OCI-LY1 (cell line): ENCODE measurements at regions not wholly inside any gene's neighbourhood (a gene's known extent, or its start where the extent isn't known, plus 50 kb on each side); places are given as distances from the start of the nearest gene placed in this dataset.

Experiments used
- H2AFZ ChIP-seq: fragments of 200-600 bp; sonication (generic), shearing (Covaris generic); 2 replicates; pipeline ENCODE4 v1.6.0; 2014; ENCODE audit warnings: antibody characterized with exemption, mild to moderate bottlenecking, low read length
- H3F3A ChIP-seq: fragments of 200-600 bp; sonication (generic), shearing (Covaris generic); 2 replicates; pipeline ENCODE4 v1.6.0; 2014; ENCODE audit warnings: mild to moderate bottlenecking, antibody characterized with exemption, low read length, moderate library complexity; ENCODE audit not compliant: insufficient read depth
- H3K27ac ChIP-seq: fragments of 200-600 bp; sonication (generic); 2 replicates; pipeline ENCODE4 v1.5.1; 2014; ENCODE audit warnings: low read length, mixed run types, mild to moderate bottlenecking, low read depth; ENCODE audit not compliant: poor library complexity, severe bottlenecking
- H3K27me3 ChIP-seq: fragments of 200-600 bp; sonication (generic); 2 replicates; pipeline ENCODE4 v1.6.0; 2014; ENCODE audit warnings: antibody characterized with exemption, mild to moderate bottlenecking, low read length, moderate library complexity; ENCODE audit not compliant: insufficient read depth
- H3K36me3 ChIP-seq: fragments of 200-600 bp; sonication (generic); 2 replicates; pipeline ENCODE4 v1.6.1; 2014; ENCODE audit warnings: mild to moderate bottlenecking, antibody characterized with exemption, low read length, moderate library complexity, mixed read lengths; ENCODE audit not compliant: insufficient read depth
- H3K4me1 ChIP-seq: fragments of 200-600 bp; sonication (generic); 2 replicates; pipeline ENCODE4 v1.5.1; 2014; ENCODE audit warnings: mild to moderate bottlenecking, low read length, moderate library complexity; ENCODE audit not compliant: insufficient read depth, severe bottlenecking
- H3K4me2 ChIP-seq: fragments of 200-600 bp; sonication (generic), shearing (Covaris generic); 2 replicates; pipeline ENCODE4 v1.6.1; 2014; ENCODE audit warnings: low read length
- H3K4me3 ChIP-seq: fragments of 200-600 bp; sonication (generic); 2 replicates; pipeline ENCODE4 v1.5.1; 2014; ENCODE audit warnings: low read length, low read depth, mild to moderate bottlenecking, mixed read lengths; ENCODE audit not compliant: poor library complexity, severe bottlenecking
- H3K79me2 ChIP-seq: fragments of 200-600 bp; shearing (Covaris generic); 2 replicates; pipeline ENCODE4 v1.6.1; 2016; ENCODE audit warnings: mixed run types, low read length, mixed read lengths; ENCODE audit not compliant: insufficient read depth
- H3K9ac ChIP-seq: fragments of 200-600 bp; sonication (generic), shearing (Covaris generic); 2 replicates; pipeline ENCODE4 v1.6.1; 2014; ENCODE audit warnings: mild to moderate bottlenecking, low read length, mixed read lengths
- H3K9me2 ChIP-seq: fragments of 200-600 bp; sonication (generic), shearing (Covaris generic); 2 replicates; pipeline ENCODE4 v1.6.1; 2014; ENCODE audit warnings: low read depth, mild to moderate bottlenecking, low read length, mixed read lengths
- H3K9me3 ChIP-seq: fragments of 200-600 bp; shearing (Covaris generic); 2 replicates; pipeline ENCODE4 v1.6.1; 2014; ENCODE audit warnings: low read length, mixed read lengths
- H4K20me1 ChIP-seq: fragments of 200-600 bp; sonication (generic), shearing (Covaris generic); 2 replicates; pipeline ENCODE4 v1.6.0; 2016; ENCODE audit warnings: mild to moderate bottlenecking, low read length; ENCODE audit not compliant: insufficient read depth
- CTCF ChIP-seq: fragments of 200-600 bp; sonication (generic), shearing (Covaris generic); IDR thresholded peaks from 2 replicates; pipeline ENCODE4 v1.5.1; 2017; ENCODE audit warnings: mild to moderate bottlenecking, antibody characterized with exemption, low read length, moderate library complexity, mixed read lengths
- EZH2 ChIP-seq: fragments of 200-600 bp; sonication (generic), shearing (Covaris generic); IDR thresholded peaks from 2 replicates; pipeline ENCODE4 v1.8.0; 2017; ENCODE audit warnings: borderline replicate concordance, mixed run types, mild to moderate bottlenecking, antibody characterized with exemption, low read length, moderate library complexity, mixed read lengths

GRCh38 chr13:68439817-68440216 is 1209.7 kb upstream of the PCDH9 start:
- H3K27ac ChIP-seq, result no peak overlapping the region
- H3K27me3 ChIP-seq, result no peaks in the 10 kb centered on the region
- H3K9ac ChIP-seq, result no peak overlapping the region
- H3K9me3 ChIP-seq, result no peaks in the 10 kb centered on the region
- H3K4me1 ChIP-seq, result no peaks in the 10 kb centered on the region
- H3K9me2 ChIP-seq, result no peaks in the 10 kb centered on the region
- H3K4me2 ChIP-seq, result no peak overlapping the region
- H3F3A ChIP-seq, result no peaks in the 10 kb centered on the region
- H3K79me2 ChIP-seq, result no peaks in the 10 kb centered on the region
- no peak overlapping the region for H2AFZ ChIP-seq
- H3K4me3 ChIP-seq, result no peak overlapping the region
- no peaks in the 10 kb centered on the region for H3K36me3 ChIP-seq
- H4K20me1 ChIP-seq, result no peaks in the 10 kb centered on the region
- TF ChIP-seq CTCF, result no peak
- TF ChIP-seq EZH2, result no peak

- H3K4me1 ChIP-seq, result no peaks in the 10 kb centered on the region
- no peaks in the 10 kb centered on the region for H3K27me3 ChIP-seq
- H3K79me2 ChIP-seq, result no peaks in the 10 kb centered on the region
- TF ChIP-seq CTCF (no peak), EZH2 (no peak)
- no peak overlapping the region for H3K27ac ChIP-seq
- H3K4me3 ChIP-seq, result no peak overlapping the region
- no peaks in the 10 kb centered on the region for H3F3A ChIP-seq
- H4K20me1 ChIP-seq, result no peaks in the 10 kb centered on the region
- H3K4me2 ChIP-seq, result no peak overlapping the region
- no peak overlapping the region for H3K9ac ChIP-seq
- H2AFZ ChIP-seq, result no peak overlapping the region
- no peaks in the 10 kb centered on the region for H3K9me3 ChIP-seq
- H3K9me2 ChIP-seq, result no peaks in the 10 kb centered on the region
- H3K36me3 ChIP-seq, result no peaks in the 10 kb centered on the region
Observed at GRCh38 chr13:68428292-68428691, 1198.2 kb upstream of the PCDH9 start.

GRCh38 chr13:68417801-68418200 is 1187.7 kb upstream of the PCDH9 start:
- TF ChIP-seq CTCF (no peak), EZH2 (no peak)
- no peak overlapping the region for H3K4me3 ChIP-seq

More at GRCh38 chr13:68417801-68418200, 1187.7 kb upstream of the PCDH9 start:
- no peak overlapping the region for H3K27ac ChIP-seq
- no peak overlapping the region for H3K4me2 ChIP-seq
- H3K4me1 ChIP-seq, result no peaks in the 10 kb centered on the region
- H3K79me2 ChIP-seq, result no peaks in the 10 kb centered on the region
- H2AFZ ChIP-seq, result no peak overlapping the region
- no peaks in the 10 kb centered on the region for H4K20me1 ChIP-seq
- H3K9me3 ChIP-seq, result no peaks in the 10 kb centered on the region
- no peaks in the 10 kb centered on the region for H3K27me3 ChIP-seq
- H3K36me3 ChIP-seq, result no peaks in the 10 kb centered on the region
- no peaks in the 10 kb centered on the region for H3K9me2 ChIP-seq
- H3F3A ChIP-seq, result no peaks in the 10 kb centered on the region
- no peak overlapping the region for H3K9ac ChIP-seq
